SK-N-SH (cell line): ENCODE measurements at regions not wholly inside any gene's neighbourhood (a gene's known extent, or its start where the extent isn't known, plus 50 kb on each side); places are given as distances from the start of the nearest gene placed in this dataset.

ENCODE experiments used
- CTCF ChIA-PET: fragments of 300-600, 350-600 bp; formaldehyde crosslinking; extraction: SDS; loops from one replicate; lab custom pipeline; 2021; lab: Yijun Ruan, JAX
- POLR2A ChIA-PET: fragments of 350-600 bp; sonication (Branson Sonifier 250); formaldehyde crosslinking; extraction: SDS; loops from one replicate; lab custom pipeline; 2020; ENCODE audit warnings: antibody characterized with exemption, inconsistent platforms; lab: Yijun Ruan, JAX
- DNase-seq: peaks from one replicate; pipeline ENCODE4 v3.0.0; 2012
- H2AFZ ChIP-seq: fragments of 200-600 bp; sonication (generic); 2 replicates; pipeline ENCODE4 v1.8.1; 2016; ENCODE audit warnings: antibody characterized with exemption, mild to moderate bottlenecking, low read depth
- H3F3A ChIP-seq: fragments of 200-600 bp; sonication (generic); replicated peaks from 2 replicates; pipeline ENCODE3; 2016; ENCODE audit warnings: antibody characterized with exemption, mild to moderate bottlenecking; ENCODE audit not compliant: insufficient read depth
- H3K27ac ChIP-seq, 2 experiments: fragments of 200-500 bp in 1 of 2; fragments of 200-600 bp in 1 of 2; sonication (Bioruptor generic) in 1 of 2; sonication (generic), shearing (Covaris generic) in 1 of 2; 2 replicates each; pipeline versions ENCODE4 v1.5.1 to v1.6.1; 2014 to 2016; ENCODE audit warnings: low read depth in 2 of 2, inconsistent platforms in 1 of 2, low read length in 1 of 2, mild to moderate bottlenecking in 1 of 2, mixed read lengths in 1 of 2
- H3K27me3 ChIP-seq: fragments of 200-600 bp; sonication (generic), shearing (Covaris generic); 2 replicates; pipeline ENCODE4 v1.6.1; 2016; ENCODE audit warnings: mixed run types; ENCODE audit not compliant: insufficient read depth
- H3K36me3 ChIP-seq, 2 experiments: fragments of 200-500 bp in 1 of 2; fragments of 200-600 bp in 1 of 2; sonication (Bioruptor generic) in 1 of 2; sonication (generic) in 1 of 2; replicated peaks in 1 of 2; 2 replicates each; pipeline versions ENCODE3 to v1.5.1; 2014 to 2016; ENCODE audit warnings: low read length in 1 of 2, mild to moderate bottlenecking in 1 of 2; ENCODE audit not compliant: insufficient read depth in 2 of 2, control insufficient read depth in 1 of 2
- H3K4me1 ChIP-seq, 2 experiments: fragments of 200-500 bp in 1 of 2; fragments of 200-600 bp in 1 of 2; sonication (Bioruptor generic) in 1 of 2; sonication (generic), shearing (Covaris generic) in 1 of 2; 2 replicates each; pipeline versions ENCODE4 v1.5.1 to v1.6.1; 2014 to 2016; ENCODE audit warnings: low read depth in 1 of 2, low read length in 1 of 2, mixed run types in 1 of 2; ENCODE audit not compliant: insufficient read depth in 2 of 2, control insufficient read depth in 1 of 2
- H3K4me2 ChIP-seq: fragments of 200-600 bp; sonication (generic), shearing (Covaris generic); 2 replicates; pipeline ENCODE4 v1.6.1; 2017; ENCODE audit warnings: mixed run types
- H3K4me3 ChIP-seq, 2 experiments: fragments of 200-500 bp in 1 of 2; fragments of 200-600 bp in 1 of 2; sonication (Bioruptor generic) in 1 of 2; sonication (generic), shearing (Covaris generic) in 1 of 2; 2 replicates each; pipeline versions ENCODE4 v1.5.1 to v1.8.1; 2014 to 2016; ENCODE audit warnings: low read depth in 2 of 2, inconsistent platforms in 1 of 2, low read length in 1 of 2, mild to moderate bottlenecking in 1 of 2, mixed read lengths in 1 of 2, moderate library complexity in 1 of 2
- H3K79me2 ChIP-seq: fragments of 200-600 bp; sonication (generic); 2 replicates; pipeline ENCODE4 v1.8.1; 2017; ENCODE audit warnings: mild to moderate bottlenecking; ENCODE audit not compliant: insufficient read depth
- H3K9ac ChIP-seq: fragments of 200-600 bp; sonication (generic); 2 replicates; pipeline ENCODE4 v1.6.1; 2017; ENCODE audit warnings: mixed run types
- H3K9me2 ChIP-seq: fragments of 200-600 bp; sonication (generic); 2 replicates; pipeline ENCODE4 v1.6.1; 2017; ENCODE audit warnings: mixed run types
- H3K9me3 ChIP-seq: fragments of 200-600 bp; sonication (generic); 2 replicates; pipeline ENCODE4 v1.6.1; 2017; ENCODE audit warnings: mixed run types, mild to moderate bottlenecking, moderate library complexity
- H4K20me1 ChIP-seq: fragments of 200-600 bp; sonication (generic); 2 replicates; pipeline ENCODE4 v1.6.1; 2017; ENCODE audit warnings: mild to moderate bottlenecking, mixed run types; ENCODE audit not compliant: insufficient read depth
- CHD2 ChIP-seq: fragments of 150-350 bp; IDR thresholded peaks from 2 replicates; pipeline ENCODE4 v1.6.1; 2018; ENCODE audit warnings: low read length; ENCODE audit not compliant: partially characterized antibody
- ELF1 ChIP-seq: IDR thresholded peaks from 2 replicates; pipeline ENCODE4 v1.4.0; 2012
- EP300 ChIP-seq, 2 experiments: IDR thresholded peaks; 2 replicates each; pipeline versions ENCODE4 v1.4.0 to v1.6.1; 2012; ENCODE audit warnings: borderline replicate concordance in 1 of 2, low read depth in 1 of 2, low read length in 1 of 2
- EZH2phosphoT487 ChIP-seq: fragments of 200-600 bp; sonication (generic); IDR thresholded peaks from 2 replicates; pipeline ENCODE4 v1.6.1; 2017; ENCODE audit warnings: low read depth, mixed run types, mild to moderate bottlenecking, antibody characterized with exemption, moderate library complexity, borderline replicate concordance
- FOXJ3 ChIP-seq: sonication (generic); formaldehyde crosslinking; IDR thresholded peaks from 2 replicates; pipeline ENCODE4 v1.5.1; 2020; ENCODE audit warnings: mild to moderate bottlenecking, missing genetic modification reagents
- GATA2 ChIP-seq: sonication (generic); formaldehyde crosslinking; IDR thresholded peaks from 2 replicates; pipeline ENCODE4 v1.5.0; 2020; ENCODE audit warnings: mild to moderate bottlenecking, missing genetic modification reagents
- MXI1 ChIP-seq: IDR thresholded peaks from 2 replicates; pipeline ENCODE4 v1.6.1; 2012; ENCODE audit warnings: mild to moderate bottlenecking, low read depth, low read length, improper control_type of control experiment
- PBX3 ChIP-seq: IDR thresholded peaks from 2 replicates; pipeline ENCODE4; 2012
- RAD21 ChIP-seq: IDR thresholded peaks from 2 replicates; pipeline ENCODE4 v1.6.1; 2012; ENCODE audit warnings: mild to moderate bottlenecking, low read length
- RCOR1 ChIP-seq: fragments of 150-350 bp; IDR thresholded peaks from 2 replicates; pipeline ENCODE4 v1.6.1; 2017; ENCODE audit warnings: antibody characterized with exemption, low read length
- REST ChIP-seq: IDR thresholded peaks from 2 replicates; pipeline ENCODE4 v1.6.1; 2012; ENCODE audit warnings: mild to moderate bottlenecking, low read depth, low read length, moderate library complexity
- RFX5 ChIP-seq: IDR thresholded peaks from 2 replicates; pipeline ENCODE4 v1.6.1; 2012; ENCODE audit warnings: mild to moderate bottlenecking, improper control_type of control experiment, low read length
- SIN3A ChIP-seq: IDR thresholded peaks from 2 replicates; pipeline ENCODE4 v1.6.1; 2012; ENCODE audit warnings: low read depth, mild to moderate bottlenecking, low read length, moderate library complexity, borderline replicate concordance
- SMC3 ChIP-seq: IDR thresholded peaks from 2 replicates; pipeline ENCODE4 v1.6.1; 2012; ENCODE audit warnings: low read depth, low read length, improper control_type of control experiment
- TCF12 ChIP-seq: IDR thresholded peaks from 2 replicates; pipeline ENCODE4 v1.4.0; 2012
- TEAD4 ChIP-seq: IDR thresholded peaks from 2 replicates; pipeline ENCODE4 v1.4.0; 2012; ENCODE audit warnings: mild to moderate bottlenecking, borderline replicate concordance; ENCODE audit not compliant: insufficient read depth
- ZBTB33 ChIP-seq: IDR thresholded peaks from 2 replicates; pipeline ENCODE4 v1.4.0; 2012; ENCODE audit warnings: low read depth, borderline replicate concordance
- WGBS: methylation state at CpG from one replicate; pipeline ENCODE4 v1.1.6; 2017; ENCODE audit warnings: low lambda C conversion rate; 5-methylcytosine and 5-hydroxymethylcytosine counted together

- H3K27me3 ChIP-seq = peaks cover 8% of the 10 kb centered on the region; the same call in 1 of the 2 replicates
- H3K9me2 ChIP-seq = no peaks in the 10 kb centered on the region
- no peak overlapping the region for H3K27ac ChIP-seq
- H3K4me2 ChIP-seq = no peak overlapping the region
- H3K9me3 ChIP-seq = no peaks in the 10 kb centered on the region
- POLR2A ChIA-PET = no interaction called here
- TF ChIP-seq SIN3A (no peak), MXI1 (no peak), FOXJ3 (CRISPR knock-in tag) (no peak), RAD21 (no peak), TCF12 (no peak), SMC3 (no peak), CHD2 (no peak), EP300 (IDR thresholded peaks at IDR 0.05; ENCODE audit: borderline replicate concordance in 1 of 2, low read depth in 1 of 2, low read length in 1 of 2) (no peak), RFX5 (no peak), EZH2phosphoT487 (no peak), TEAD4 (no peak), PBX3 (no peak), ZBTB33 (no peak), ELF1 (no peak), RCOR1 (no peak), GATA2 (CRISPR knock-in tag) (no peak), REST (no peak)
- TF ChIP-seq, all 33 proteins: peak for 0
- 23% methylated on average over 4 of the region's 7 CpGs for WGBS
- H3K36me3 ChIP-seq = no peaks in the 10 kb centered on the region
- no peak overlapping the region for H3K9ac ChIP-seq
- no peaks in the 10 kb centered on the region for H3K79me2 ChIP-seq
- CTCF ChIA-PET = interaction anchor here (0.6 to 6.5 kb wide), 5 partner anchors 28 to 959 kb away, joined by 3 to 61 read pairs (median 4); no protein-coding TSS in a partner anchor
- no peak overlapping the region for H3K4me3 ChIP-seq
- no peaks in the 10 kb centered on the region for H4K20me1 ChIP-seq
- no peaks in the 10 kb centered on the region for H3F3A ChIP-seq
- DNase-seq = no peak
- no peak overlapping the region for H2AFZ ChIP-seq
- H3K4me1 ChIP-seq = peaks cover 0 to 3% of the 10 kb centered on the region in 2 experiments; a peak in 1 of 4 replicates
Observed at GRCh38 chr14:96744262-96744661, 52.9 kb upstream of the VRK1 start.
